GM21515 (cell line): ENCODE measurements at regions not wholly inside any gene's neighbourhood (a gene's known extent, or its start where the extent isn't known, plus 50 kb on each side); places are given as distances from the start of the nearest gene placed in this dataset.

ENCODE experiments used
- ATAC-seq: cut with Tn5 transposase; IDR thresholded peaks from one replicate; pipeline ENCODE4 v1.9.1; 2021; ENCODE audit not compliant: unreplicated experiment

DNA sequence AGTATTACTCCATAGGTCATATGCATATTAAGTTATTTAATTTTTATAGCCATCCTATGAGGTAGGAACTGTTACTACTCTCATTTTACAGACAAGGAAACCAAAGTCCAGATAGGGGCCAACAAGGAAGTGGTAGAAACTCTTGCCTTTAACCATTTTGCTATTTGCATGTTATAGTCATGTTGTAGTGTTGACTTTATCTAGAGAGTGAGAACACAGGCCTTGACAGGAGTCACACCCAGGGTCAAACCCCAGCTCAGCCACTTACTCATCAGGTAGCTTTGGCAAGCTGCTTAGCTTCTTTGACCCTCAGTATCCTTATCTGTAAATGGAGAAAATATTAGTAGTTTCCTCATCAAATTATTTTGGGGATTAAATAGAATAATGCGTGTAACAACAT, 156.2 kb downstream of the CAND1 start:
- ATAC-seq = no peak

- no peak for ATAC-seq
These were observed 156.9 kb downstream of the CAND1 start for GRCh38 chr12:67426067-67426466.

GRCh38 chr12:67427336-67427735, 158.2 kb downstream of the CAND1 start:
- no peak for ATAC-seq

GRCh38 chr12:67428431-67428830, 159.3 kb downstream of the CAND1 start:
- ATAC-seq = no peak

- no peak for ATAC-seq
These were observed 161.7 kb downstream of the CAND1 start for GRCh38 chr12:67430708-67431335.

- ATAC-seq = no peak
These were observed 162.4 kb downstream of the CAND1 start for GRCh38 chr12:67431411-67432020.

DNA sequence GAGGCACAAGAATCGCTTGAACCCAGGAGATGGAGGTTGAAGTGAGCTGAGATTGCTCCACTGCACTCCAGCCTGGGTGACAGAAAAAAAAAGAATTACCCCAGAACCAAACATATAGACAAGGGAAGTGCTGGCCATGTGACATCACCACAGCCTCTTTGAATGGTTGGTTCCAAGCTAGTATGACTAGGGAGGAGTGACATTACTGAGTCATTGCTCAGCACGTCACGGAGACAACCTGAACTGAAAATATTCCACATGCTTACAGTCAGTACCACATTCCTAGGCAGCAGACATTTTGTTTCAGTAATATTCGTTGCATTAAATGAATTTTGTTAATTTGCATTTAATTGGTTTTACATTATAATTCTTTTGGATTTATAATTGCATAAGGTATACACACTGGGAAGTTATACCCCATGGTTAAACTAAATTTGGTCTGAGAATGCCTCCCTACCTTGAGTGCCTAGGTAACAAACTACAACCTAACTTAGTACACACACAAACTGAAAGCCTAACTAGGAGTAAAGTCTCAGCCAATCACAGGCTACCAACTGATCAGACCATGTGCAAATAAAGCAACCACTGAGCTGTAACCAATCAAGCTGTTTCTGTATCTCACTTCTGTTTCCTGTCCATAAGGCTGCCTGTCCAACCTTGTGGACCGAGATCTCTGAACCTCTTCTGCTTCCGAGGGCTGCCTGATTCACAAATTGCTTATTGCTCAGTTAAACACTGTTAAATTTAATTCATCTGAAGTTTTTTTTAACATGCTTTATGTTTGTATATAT, 164.4 kb downstream of the CAND1 start:
- ATAC-seq = peak; percentile 81

DNA sequence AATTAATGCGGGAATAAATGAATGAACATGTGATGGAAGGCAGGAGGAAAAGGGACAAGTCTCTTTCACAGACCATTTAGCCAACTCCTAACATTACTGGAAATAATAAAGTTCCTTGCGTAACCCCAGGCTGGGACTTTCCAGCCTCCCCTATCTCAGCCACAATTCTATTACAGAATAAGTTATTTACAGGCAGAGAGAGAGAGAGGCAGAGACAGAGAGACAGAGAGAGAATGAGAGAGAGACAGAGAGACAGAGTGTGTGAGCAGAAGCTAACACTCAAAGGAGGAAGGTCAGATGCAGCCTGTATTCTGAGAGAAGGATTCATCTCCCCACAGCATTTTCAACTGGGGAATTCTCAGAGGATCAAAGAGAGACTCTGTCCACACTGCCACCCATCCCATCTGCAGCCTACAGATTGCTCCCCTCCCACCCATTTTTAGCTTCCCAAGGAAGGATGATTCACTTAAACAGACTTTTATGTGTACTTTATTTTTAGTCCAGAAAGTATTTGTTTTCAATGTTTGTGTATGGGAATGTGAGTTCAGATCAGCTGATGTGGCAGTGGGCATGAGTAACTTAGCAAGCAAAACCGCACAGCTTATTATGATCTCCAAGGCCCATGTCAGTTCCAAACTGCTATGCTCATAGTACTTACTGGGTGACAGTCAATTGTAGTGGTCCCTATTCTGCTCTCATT, 165.7 kb downstream of the CAND1 start:
- ATAC-seq = no peak

- no peak for ATAC-seq
These were observed 167.1 kb downstream of the CAND1 start for GRCh38 chr12:67436230-67436629.

DNA sequence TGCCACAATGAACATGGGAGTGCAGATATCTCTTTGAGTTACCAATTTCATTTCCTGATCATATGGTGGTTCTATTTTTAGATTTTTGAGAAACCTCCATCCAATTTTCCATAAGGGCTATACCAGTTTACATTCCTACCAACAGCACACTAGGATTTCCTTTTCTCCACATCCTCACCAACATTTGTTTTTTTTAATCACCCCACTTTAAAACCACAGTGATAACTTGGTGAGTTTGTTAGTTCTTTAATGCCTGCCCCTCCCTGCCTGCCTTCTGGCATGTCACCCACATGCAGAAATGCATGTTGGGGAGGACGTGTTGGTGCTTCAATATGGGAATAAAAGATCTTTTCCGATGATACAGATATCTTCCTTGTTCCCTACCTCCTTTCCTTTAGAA, 167.9 kb downstream of the CAND1 start:
- no peak for ATAC-seq

DNA sequence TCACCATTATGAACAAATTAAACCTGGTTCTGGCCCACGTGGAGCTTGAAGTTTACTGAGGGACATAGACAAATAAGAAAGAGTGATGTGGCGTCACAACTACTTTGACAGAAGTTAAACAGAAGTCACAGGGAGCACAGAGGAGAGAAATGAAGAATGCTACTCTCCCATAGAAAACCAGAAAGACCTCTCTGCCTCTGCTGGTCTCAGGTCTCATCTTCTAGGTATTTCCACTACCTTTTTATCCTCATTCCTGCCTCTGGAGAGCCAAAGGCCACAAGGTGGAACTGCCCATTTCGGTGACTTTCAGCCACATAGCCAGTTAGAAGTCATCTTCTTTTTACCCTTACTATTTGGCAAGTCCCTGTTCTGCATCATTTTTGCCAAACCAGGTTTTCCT, 170.5 kb downstream of the CAND1 start:
- ATAC-seq = no peak

GRCh38 chr12:67441736-67442346, 172.7 kb downstream of the CAND1 start:
- ATAC-seq = peak; percentile 92

DNA sequence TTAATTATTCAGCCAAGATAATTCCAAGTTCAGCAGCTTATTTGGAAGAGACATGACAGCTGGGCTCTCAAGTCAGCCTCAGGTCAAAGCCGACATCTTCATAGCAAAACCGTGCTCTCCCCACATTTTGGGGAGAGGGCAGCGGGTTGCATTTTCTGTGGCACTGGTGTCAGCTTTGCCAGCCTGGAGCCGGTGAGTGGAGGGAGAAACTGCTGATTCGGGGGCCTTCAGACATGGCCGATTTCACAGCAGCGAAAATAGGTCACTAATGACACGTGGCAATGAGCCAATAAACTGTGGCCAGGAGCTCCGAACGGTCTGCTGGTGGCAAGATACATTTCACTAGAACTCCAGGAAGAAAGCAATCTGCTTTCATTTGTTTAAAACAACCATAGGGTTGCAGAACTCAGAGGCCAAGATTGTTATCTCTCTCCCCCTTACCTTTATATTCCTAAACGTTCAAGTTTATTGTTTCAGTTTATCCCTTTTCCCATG, 173.2 kb downstream of the CAND1 start:
- ATAC-seq = no peak

- no peak for ATAC-seq
These were observed 173.7 kb downstream of the CAND1 start for GRCh38 chr12:67442896-67443295.

- ATAC-seq = no peak
These were observed 175.4 kb downstream of the CAND1 start for GRCh38 chr12:67444542-67444941.

- ATAC-seq = no peak
These were observed 177.6 kb downstream of the CAND1 start for GRCh38 chr12:67446716-67447115.

GRCh38 chr12:67447180-67447579, 178.0 kb downstream of the CAND1 start:
- no peak for ATAC-seq

DNA sequence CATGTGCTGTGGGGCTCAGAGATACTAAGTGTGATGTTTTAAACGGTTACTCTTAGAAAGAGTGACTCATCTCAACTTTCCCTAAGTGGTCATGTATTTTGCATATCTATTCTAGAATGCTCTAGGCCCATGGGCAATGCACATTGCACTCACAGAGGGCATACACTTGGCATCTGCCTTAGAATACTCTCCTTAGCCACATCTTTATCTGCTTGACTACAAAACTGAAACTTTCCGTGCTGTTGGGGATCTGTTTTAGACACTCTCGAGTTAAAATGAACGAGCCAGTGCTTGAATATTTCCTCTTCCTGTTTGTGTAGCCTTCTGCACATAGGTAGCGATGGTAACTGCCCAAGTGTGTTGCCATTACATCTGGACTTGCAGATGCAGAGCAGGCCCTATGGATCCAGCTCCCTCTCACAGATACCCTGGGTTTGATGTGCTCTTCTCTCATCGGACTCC, 180.5 kb downstream of the CAND1 start:
- ATAC-seq = peak; percentile 73

GRCh38 chr12:67450441-67450840, 181.3 kb downstream of the CAND1 start:
- no peak for ATAC-seq

- no peak for ATAC-seq
These were observed 182.0 kb downstream of the CAND1 start for GRCh38 chr12:67451206-67451605.
